HepG2 (cell line): ENCODE measurements at regions not wholly inside any gene's neighbourhood (a gene's known extent, or its start where the extent isn't known, plus 50 kb on each side); places are given as distances from the start of the nearest gene placed in this dataset.
A peak's percentile ranks its signal among the peaks of the same experiment; 100 is the strongest.

Experiments used
- ADNP ChIP-seq: sonication (generic); formaldehyde crosslinking; IDR thresholded peaks from 2 replicates; pipeline ENCODE4 v1.4.0; 2020; ENCODE audit warnings: missing genetic modification reagents
- BRD4 ChIP-seq: sonication (generic); formaldehyde crosslinking; IDR thresholded peaks from 2 replicates; pipeline ENCODE4 v1.4.0; 2020; ENCODE audit warnings: missing genetic modification reagents
- EZH2 ChIP-seq: conservative IDR thresholded peaks from 2 replicates; pipeline ENCODE4 v1.6.1; 2012; ENCODE audit warnings: mild to moderate bottlenecking, low read depth, low read length, moderate library complexity
- KDM1A ChIP-seq: IDR thresholded peaks from 2 replicates; pipeline ENCODE4 v1.6.1; 2016; ENCODE audit warnings: missing compliant biosample characterization
- MIXL1 ChIP-seq: IDR thresholded peaks from 2 replicates; pipeline ENCODE4 v1.6.1; 2016
- NCOR1 ChIP-seq: fragments of 200-600 bp; sonication (generic); IDR thresholded peaks from 2 replicates; pipeline ENCODE4 v1.7.0; 2017; ENCODE audit warnings: antibody characterized with exemption, low read length, borderline replicate concordance
- PATZ1 ChIP-seq: sonication (generic); formaldehyde crosslinking; IDR thresholded peaks from 2 replicates; pipeline ENCODE4 v1.4.0; 2020; ENCODE audit warnings: missing genetic modification reagents
- POGZ ChIP-seq: sonication (generic); formaldehyde crosslinking; IDR thresholded peaks from 2 replicates; pipeline ENCODE4 v1.4.0; 2020; ENCODE audit warnings: mild to moderate bottlenecking, missing genetic modification reagents
- RAD21 ChIP-seq: fragments of 450-650 bp; formaldehyde crosslinking; IDR thresholded peaks from 2 replicates; pipeline ENCODE4 v1.5.0; 2020; ENCODE audit warnings: mild to moderate bottlenecking
- SALL1 ChIP-seq: sonication (generic); formaldehyde crosslinking; IDR thresholded peaks from 2 replicates; pipeline ENCODE4 v1.8.0; 2022; ENCODE audit warnings: mild to moderate bottlenecking, missing genetic modification reagents
- ZFP37 ChIP-seq: sonication (generic); formaldehyde crosslinking; IDR thresholded peaks from 2 replicates; pipeline ENCODE4 v1.4.0; 2020; ENCODE audit warnings: missing genetic modification reagents, borderline replicate concordance
- ZFP91 ChIP-seq: sonication (generic); formaldehyde crosslinking; IDR thresholded peaks from 2 replicates; pipeline ENCODE4 v1.9.0; 2022; ENCODE audit warnings: missing genetic modification reagents, mild to moderate bottlenecking, borderline replicate concordance
- ZNF629 ChIP-seq: sonication (generic); formaldehyde crosslinking; conservative IDR thresholded peaks from 2 replicates; pipeline ENCODE4 v1.5.0; 2020; ENCODE audit warnings: missing genetic modification reagents

GRCh38 chr20:50264534-50265145, 74.0 kb downstream of the CEBPB start (continued):
- peak; percentile 98 for TF ChIP-seq ZNF629 (CRISPR knock-in tag)
- TF ChIP-seq MIXL1 (CRISPR knock-in tag) = no peak
- no peak for TF ChIP-seq EZH2
- TF ChIP-seq BRD4 (CRISPR knock-in tag) = peak; percentile 49; the same call in 1 of the 2 replicates
- TF ChIP-seq ZFP91 (CRISPR knock-in tag) = peak; percentile 35; the same call in 1 of the 2 replicates
- TF ChIP-seq ADNP (CRISPR knock-in tag) = peak; percentile 87; the same call in 1 of the 2 replicates
- TF ChIP-seq SALL1 (CRISPR knock-in tag) = 0 out of 2 replicates have a peak, but pooled peaks have one; percentile 16
- peak; percentile 89 for TF ChIP-seq KDM1A (CRISPR knock-in tag)
- no peak for TF ChIP-seq RAD21
- TF ChIP-seq NCOR1 = no peak
- peak; percentile 27; the same call in 1 of the 2 replicates for TF ChIP-seq PATZ1 (CRISPR knock-in tag)
- TF ChIP-seq ZFP37 (CRISPR knock-in tag) = no peak
- no peak for TF ChIP-seq POGZ (CRISPR knock-in tag)
